ENCODE measurements at regions not wholly inside any gene's neighbourhood (a gene's known extent, or its start where the extent isn't known, plus 50 kb on each side); places are given as distances from the start of the nearest gene placed in this dataset.

GRCh38 chr9:120198027-120198426 is 381.9 kb downstream of the CDK5RAP2 start:
- TF ChIP-seq CTCF (IDR thresholded peaks at IDR 0.05; ENCODE audit: low read depth, low read length) = no peak
- no peak for DNase-seq (ENCODE audit: extremely low read depth, low read depth)

- no peak for DNase-seq (ENCODE audit: extremely low read depth, low read depth)
- TF ChIP-seq CTCF (IDR thresholded peaks at IDR 0.05; ENCODE audit: low read depth, low read length) = no peak
Measured at GRCh38 chr9:120197605-120198004, 382.4 kb downstream of the CDK5RAP2 start.

DNA sequence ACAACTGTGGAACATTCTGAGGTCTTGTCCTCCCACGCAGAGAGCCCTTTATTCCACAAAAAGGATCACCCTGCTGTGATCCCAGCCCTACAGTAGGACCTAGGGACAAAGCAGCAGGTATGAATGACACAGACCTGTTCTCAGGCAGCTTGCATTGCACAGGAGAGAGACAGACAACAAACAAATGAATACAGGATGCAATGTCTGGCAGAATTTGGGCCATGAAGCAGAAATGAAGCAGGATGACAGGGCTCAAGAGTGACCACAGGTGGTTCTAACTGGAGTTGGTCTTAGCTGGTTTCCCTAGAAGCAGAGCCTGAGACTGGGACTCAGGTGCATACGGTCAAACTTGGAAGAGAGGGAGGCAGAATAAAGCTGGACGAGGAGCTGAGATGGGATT is 388.8 kb downstream of the CDK5RAP2 start:
- no peak for TF ChIP-seq CTCF (IDR thresholded peaks at IDR 0.05; ENCODE audit: low read depth, low read length)
- no peak for DNase-seq (ENCODE audit: extremely low read depth, low read depth)

DNA sequence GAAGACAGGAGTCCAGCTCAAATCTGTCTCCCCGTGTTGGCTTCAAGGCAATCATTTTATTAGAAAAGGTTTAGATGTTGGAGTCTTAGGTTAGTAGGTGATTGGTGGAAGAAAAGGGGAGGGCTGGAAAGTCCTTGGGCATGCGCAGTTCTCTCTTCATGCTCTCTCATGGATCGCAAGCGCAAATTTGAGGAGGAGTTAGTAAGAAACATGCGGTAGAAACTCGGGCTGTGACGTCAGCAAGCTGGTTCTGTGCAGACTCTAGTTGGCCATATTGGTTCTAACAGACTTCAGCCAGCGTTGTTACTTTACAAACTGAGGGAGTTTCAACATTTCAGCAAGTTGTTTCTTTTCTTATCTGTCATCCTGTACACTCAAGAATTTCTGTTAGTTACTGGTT is 392.2 kb downstream of the CDK5RAP2 start:
- DNase-seq (ENCODE audit: extremely low read depth, low read depth) = no peak
- TF ChIP-seq CTCF (IDR thresholded peaks at IDR 0.05; ENCODE audit: low read depth, low read length) = no peak

DNA sequence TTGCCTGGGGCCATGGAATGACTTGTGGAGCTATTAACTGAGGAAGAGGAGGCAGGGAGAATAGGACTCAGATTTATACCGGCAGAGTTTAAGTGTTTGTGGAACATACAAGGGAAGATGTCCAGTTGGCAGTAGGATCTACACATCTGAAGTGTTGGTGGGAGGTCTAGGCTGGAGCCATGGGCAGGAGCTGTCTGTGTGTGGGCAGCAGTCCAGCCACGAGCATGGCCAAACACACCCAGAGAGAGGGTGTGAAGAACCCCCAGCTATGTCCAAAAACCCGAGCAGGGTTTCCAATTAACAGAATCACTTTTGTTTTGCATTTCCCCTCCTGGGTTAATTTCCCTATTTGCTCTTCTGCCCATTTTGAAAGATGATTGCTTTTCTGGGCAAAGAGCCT is 393.7 kb downstream of the CDK5RAP2 start:
- no peak for TF ChIP-seq CTCF (IDR thresholded peaks at IDR 0.05; ENCODE audit: low read depth, low read length)
- no peak for DNase-seq (ENCODE audit: extremely low read depth, low read depth)

GRCh38 chr9:120184266-120184665 is 395.7 kb downstream of the CDK5RAP2 start:
- TF ChIP-seq CTCF (IDR thresholded peaks at IDR 0.05; ENCODE audit: low read depth, low read length) = no peak
- no peak for DNase-seq (ENCODE audit: extremely low read depth, low read depth)

DNA sequence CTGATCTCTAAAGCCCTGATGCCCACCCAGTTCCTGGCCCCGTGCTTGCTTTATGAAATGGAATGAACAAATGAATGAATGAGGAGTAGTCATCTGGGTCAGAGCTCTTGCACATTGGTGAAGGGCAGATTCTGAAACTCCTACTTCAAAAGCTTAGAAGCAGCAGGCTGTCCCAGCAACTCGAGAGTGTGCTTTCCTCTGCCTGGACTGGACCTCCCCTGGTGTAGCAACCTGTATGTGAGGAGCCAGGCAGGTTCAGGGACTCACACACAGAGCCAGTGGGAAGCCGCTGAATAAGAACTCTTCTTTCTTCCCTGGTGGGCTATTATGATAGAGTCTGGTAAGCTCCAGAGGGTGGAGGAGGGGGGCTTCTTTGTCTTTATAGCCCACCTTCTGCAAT is 396.4 kb downstream of the CDK5RAP2 start:
- no peak for TF ChIP-seq CTCF (IDR thresholded peaks at IDR 0.05; ENCODE audit: low read depth, low read length)
- DNase-seq (ENCODE audit: extremely low read depth, low read depth) = no peak
